ENCODE measurements at regions not wholly inside any gene's neighbourhood (a gene's known extent, or its start where the extent isn't known, plus 50 kb on each side); places are given as distances from the start of the nearest gene placed in this dataset.

DNA sequence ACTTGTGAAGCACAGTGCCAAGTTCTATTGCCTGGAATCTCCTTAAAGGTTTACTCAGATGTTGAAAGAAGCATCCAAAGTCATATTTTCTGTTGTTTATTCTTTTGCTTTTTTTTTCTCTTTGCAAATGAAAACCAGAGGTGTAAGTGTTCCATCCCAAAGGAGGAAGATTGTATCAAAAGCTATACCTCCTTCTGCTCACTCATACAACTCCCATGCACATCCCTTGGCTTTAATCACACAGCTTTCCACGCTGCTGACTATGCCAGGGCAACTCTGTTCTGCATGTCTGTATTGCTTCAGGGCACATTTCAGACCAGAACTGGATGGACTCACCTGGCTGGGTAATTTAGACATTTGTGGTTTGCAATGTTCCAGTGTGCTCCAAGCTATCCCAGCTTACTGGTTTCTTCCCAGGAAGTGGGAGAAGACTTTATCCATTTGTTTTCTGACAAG lies 399.6 kb upstream of the TBL1XR1 start:
- Histone ChIP-seq H3K27ac (ENCODE audit: low read length) (no peak overlapping the region), H4K20me1 (ENCODE audit: insufficient read depth, low read length) (no peaks in the 10 kb centered on the region), H3K9ac (ENCODE audit: low read length) (no peak overlapping the region), H2AFZ (ENCODE audit: low read length) (no peak overlapping the region), H3K36me3 (replicated peaks; ENCODE audit: insufficient read depth, low read length) (no peaks in the 10 kb centered on the region), H3K9me3 (replicated peaks; ENCODE audit: insufficient read depth, low read length) (no peaks in the 10 kb centered on the region), H3K27me3 (replicated peaks; ENCODE audit: insufficient read depth, low read length) (no peaks in the 10 kb centered on the region), H3K79me2 (ENCODE audit: low read length) (no peaks in the 10 kb centered on the region), H3K4me3 (ENCODE audit: low read length) (no peak overlapping the region), H3K4me2 (ENCODE audit: low read depth, low read length) (no peak overlapping the region), H3F3A (ENCODE audit: insufficient read depth, low read length) (no peaks in the 10 kb centered on the region), H3K4me1 (ENCODE audit: low read length) (peaks cover 17% of the 10 kb centered on the region), H3K9me2 (replicated peaks; ENCODE audit: insufficient read depth, low read length) (no peaks in the 10 kb centered on the region)
- no peak for DNase-seq
- TF ChIP-seq EZH2 (optimal IDR thresholded peaks at IDR 0.05; ENCODE audit: low read depth, low read length) (no peak), EZH2phosphoT487 (IDR thresholded peaks at IDR 0.05; ENCODE audit: low read length) (no peak)
- TF ChIP-seq, protein P1, sequence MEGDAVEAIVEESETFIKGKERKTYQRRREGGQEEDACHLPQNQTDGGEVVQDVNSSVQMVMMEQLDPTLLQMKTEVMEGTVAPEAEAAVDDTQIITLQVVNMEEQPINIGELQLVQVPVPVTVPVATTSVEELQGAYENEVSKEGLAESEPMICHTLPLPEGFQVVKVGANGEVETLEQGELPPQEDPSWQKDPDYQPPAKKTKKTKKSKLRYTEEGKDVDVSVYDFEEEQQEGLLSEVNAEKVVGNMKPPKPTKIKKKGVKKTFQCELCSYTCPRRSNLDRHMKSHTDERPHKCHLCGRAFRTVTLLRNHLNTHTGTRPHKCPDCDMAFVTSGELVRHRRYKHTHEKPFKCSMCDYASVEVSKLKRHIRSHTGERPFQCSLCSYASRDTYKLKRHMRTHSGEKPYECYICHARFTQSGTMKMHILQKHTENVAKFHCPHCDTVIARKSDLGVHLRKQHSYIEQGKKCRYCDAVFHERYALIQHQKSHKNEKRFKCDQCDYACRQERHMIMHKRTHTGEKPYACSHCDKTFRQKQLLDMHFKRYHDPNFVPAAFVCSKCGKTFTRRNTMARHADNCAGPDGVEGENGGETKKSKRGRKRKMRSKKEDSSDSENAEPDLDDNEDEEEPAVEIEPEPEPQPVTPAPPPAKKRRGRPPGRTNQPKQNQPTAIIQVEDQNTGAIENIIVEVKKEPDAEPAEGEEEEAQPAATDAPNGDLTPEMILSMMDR (IDR thresholded peaks at IDR 0.05; ENCODE audit: low read length): no peak

DNA sequence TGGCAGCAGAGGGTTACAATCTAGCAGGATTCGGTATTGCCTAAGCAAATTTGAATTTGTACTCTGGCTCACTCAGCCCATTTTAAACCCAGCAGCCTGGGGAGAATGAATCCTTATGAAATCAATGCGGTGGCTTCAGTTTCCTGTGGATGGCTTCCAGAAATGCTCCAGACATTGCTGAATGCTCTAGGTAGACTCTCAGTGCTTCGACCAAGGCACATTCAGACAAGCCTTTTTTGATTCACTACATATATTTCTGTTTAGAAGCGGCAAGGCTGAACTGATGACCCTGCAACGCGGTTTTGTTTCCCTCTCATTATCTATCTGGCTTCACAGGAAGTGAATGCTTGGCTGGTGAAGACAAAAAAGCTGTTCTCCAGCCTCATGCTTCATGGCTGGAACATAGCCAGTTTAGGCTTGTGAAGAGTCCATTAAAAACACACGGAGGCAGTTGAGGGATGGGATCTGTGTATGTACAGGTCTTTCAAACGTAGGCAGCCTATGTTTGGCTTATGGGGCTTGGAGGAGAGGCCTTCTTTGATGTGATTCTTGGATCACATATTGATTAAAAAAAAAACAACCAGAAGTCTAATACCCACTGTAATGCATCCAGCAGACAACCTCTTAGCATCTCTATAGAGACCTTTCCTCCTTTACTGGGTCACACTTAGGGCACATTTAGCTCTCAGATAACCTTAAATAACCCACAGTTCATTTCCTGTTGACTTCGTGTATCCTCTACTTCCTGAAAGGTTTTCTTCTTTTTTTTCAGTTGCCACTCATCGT lies 400.2 kb upstream of the TBL1XR1 start:
- Histone ChIP-seq H3K36me3 (replicated peaks; ENCODE audit: insufficient read depth, low read length) (no peaks in the 10 kb centered on the region), H2AFZ (ENCODE audit: low read length) (no peak overlapping the region), H3K4me3 (ENCODE audit: low read length) (no peak overlapping the region), H3K27ac (ENCODE audit: low read length) (no peak overlapping the region), H3K4me1 (ENCODE audit: low read length) (peaks cover 23% of the 10 kb centered on the region), H3K9me3 (replicated peaks; ENCODE audit: insufficient read depth, low read length) (no peaks in the 10 kb centered on the region), H3K4me2 (ENCODE audit: low read depth, low read length) (peak overlapping the region; percentile 13; the same call in 1 of the 2 replicates), H3K27me3 (replicated peaks; ENCODE audit: insufficient read depth, low read length) (no peaks in the 10 kb centered on the region), H3K79me2 (ENCODE audit: low read length) (no peaks in the 10 kb centered on the region), H3F3A (ENCODE audit: insufficient read depth, low read length) (0 out of 2 replicates have a peak, but pooled peaks cover 2% of the 10 kb centered on the region), H3K9me2 (replicated peaks; ENCODE audit: insufficient read depth, low read length) (no peaks in the 10 kb centered on the region), H4K20me1 (ENCODE audit: insufficient read depth, low read length) (no peaks in the 10 kb centered on the region), H3K9ac (ENCODE audit: low read length) (no peak overlapping the region)
- DNase-seq: peak; percentile 51
- no peak for TF ChIP-seq EZH2phosphoT487 (IDR thresholded peaks at IDR 0.05; ENCODE audit: low read length)
- TF ChIP-seq, protein P1 (IDR thresholded peaks at IDR 0.05; ENCODE audit: low read length): no peak
- TF ChIP-seq EZH2 (optimal IDR thresholded peaks at IDR 0.05; ENCODE audit: low read depth, low read length): no peak

DNA sequence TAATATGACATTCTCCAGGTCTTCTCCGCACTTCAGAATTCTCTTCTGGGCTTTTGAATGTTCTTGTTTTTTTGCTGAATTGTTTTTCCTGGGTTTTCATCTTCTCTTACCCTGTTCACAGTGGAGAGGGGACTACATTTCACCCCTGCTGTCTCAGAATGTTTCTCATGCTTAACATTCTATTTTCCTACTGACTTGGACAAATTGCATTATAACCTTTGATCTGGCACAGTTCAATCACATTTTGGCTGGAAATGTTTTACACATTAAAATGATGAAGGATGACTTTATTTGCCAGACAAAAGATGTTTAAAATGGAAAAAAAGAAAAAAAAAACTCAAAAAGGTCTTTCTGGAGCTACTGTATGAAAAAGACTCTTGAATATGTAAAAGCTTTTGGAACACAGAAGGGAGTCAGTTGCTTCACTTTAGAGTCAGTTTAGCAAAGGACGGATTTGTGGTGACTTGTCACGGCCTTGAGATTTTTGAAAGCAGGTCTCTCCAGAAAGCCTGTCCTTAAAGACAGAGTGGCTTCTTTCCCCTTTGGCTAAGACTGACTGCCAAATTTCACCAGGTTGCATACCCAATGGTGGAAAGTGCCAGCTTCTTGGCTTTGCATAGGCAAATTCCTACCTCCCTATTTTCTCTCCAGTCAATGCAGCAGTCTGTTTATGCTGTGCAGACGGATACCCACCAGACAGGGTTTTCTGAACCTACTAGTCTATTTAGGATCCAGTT lies 401.0 kb upstream of the TBL1XR1 start:
- TF ChIP-seq EZH2phosphoT487 (IDR thresholded peaks at IDR 0.05; ENCODE audit: low read length): no peak
- TF ChIP-seq, protein P1 (IDR thresholded peaks at IDR 0.05; ENCODE audit: low read length): no peak
- TF ChIP-seq EZH2 (optimal IDR thresholded peaks at IDR 0.05; ENCODE audit: low read depth, low read length): no peak
- H3K9ac ChIP-seq (ENCODE audit: low read length): no peak overlapping the region
- H3K36me3 ChIP-seq (replicated peaks; ENCODE audit: insufficient read depth, low read length): no peaks in the 10 kb centered on the region
- H4K20me1 ChIP-seq (ENCODE audit: insufficient read depth, low read length): no peaks in the 10 kb centered on the region
- H2AFZ ChIP-seq (ENCODE audit: low read length): no peak overlapping the region
- H3K4me2 ChIP-seq (ENCODE audit: low read depth, low read length): peak overlapping the region; percentile 13; the same call in 1 of the 2 replicates
- H3K4me3 ChIP-seq (ENCODE audit: low read length): no peak overlapping the region
- no peaks in the 10 kb centered on the region for H3K9me2 ChIP-seq (replicated peaks; ENCODE audit: insufficient read depth, low read length)
- H3K27ac ChIP-seq (ENCODE audit: low read length): no peak overlapping the region
- no peak for DNase-seq
- H3K79me2 ChIP-seq (ENCODE audit: low read length): no peaks in the 10 kb centered on the region
- no peaks in the 10 kb centered on the region for H3K9me3 ChIP-seq (replicated peaks; ENCODE audit: insufficient read depth, low read length)
- no peaks in the 10 kb centered on the region for H3K27me3 ChIP-seq (replicated peaks; ENCODE audit: insufficient read depth, low read length)
- peaks cover 31% of the 10 kb centered on the region for H3K4me1 ChIP-seq (ENCODE audit: low read length)
- 0 out of 2 replicates have a peak, but pooled peaks cover 9% of the 10 kb centered on the region for H3F3A ChIP-seq (ENCODE audit: insufficient read depth, low read length)

All from MM.1S (cell line).